GM12878 (cell line): ENCODE measurements at regions not wholly inside any gene's neighbourhood (a gene's known extent, or its start where the extent isn't known, plus 50 kb on each side); places are given as distances from the start of the nearest gene placed in this dataset.

Source experiments
- ATF3 ChIP-seq: IDR thresholded peaks from 2 replicates; pipeline ENCODE4 v1.6.1; 2011; ENCODE audit warnings: low read depth, mild to moderate bottlenecking, low read length, moderate library complexity, borderline replicate concordance; ENCODE audit errors: extremely low read depth
- BCL3 ChIP-seq: IDR thresholded peaks from 2 replicates; pipeline ENCODE4 v1.6.1; 2011; ENCODE audit warnings: borderline replicate concordance, low read depth, mild to moderate bottlenecking, moderate library complexity, low read length; ENCODE audit not compliant: insufficient read depth, poor library complexity, severe bottlenecking
- BCLAF1 ChIP-seq: fragments of 450-650 bp; IDR thresholded peaks from 2 replicates; pipeline ENCODE4 v1.6.1; 2017; ENCODE audit warnings: antibody characterized with exemption, mild to moderate bottlenecking, moderate library complexity
- CHD2 ChIP-seq: IDR thresholded peaks from 2 replicates; pipeline ENCODE4 v1.6.1; 2011; ENCODE audit warnings: low read depth, low read length, improper control_type of control experiment, borderline replicate concordance
- CUX1 ChIP-seq: IDR thresholded peaks from 2 replicates; pipeline ENCODE4 v1.6.1; 2012; ENCODE audit warnings: improper control_type of control experiment, low read depth, low read length; ENCODE audit not compliant: insufficient replicate concordance
- ETV6 ChIP-seq, 2 experiments: fragments of 450-650 bp in 1 of 2; IDR thresholded peaks in 1 of 2; conservative IDR thresholded peaks in 1 of 2; 2 replicates each; pipeline ENCODE4 v1.6.1; 2014; ENCODE audit warnings: antibody characterized with exemption in 1 of 2, borderline replicate concordance in 1 of 2, low read depth in 1 of 2, mild to moderate bottlenecking in 1 of 2, moderate library complexity in 1 of 2
- IKZF1 ChIP-seq: fragments of 450-650 bp; conservative IDR thresholded peaks from 2 replicates; pipeline ENCODE4 v1.6.1; 2017; ENCODE audit warnings: antibody characterized with exemption, mild to moderate bottlenecking
- IRF4 ChIP-seq: IDR thresholded peaks from 2 replicates; pipeline ENCODE4 v1.6.1; 2011; ENCODE audit warnings: low read depth, low read length
- SKIL ChIP-seq: fragments of 450-650 bp; IDR thresholded peaks from 2 replicates; pipeline ENCODE4 v1.6.1; 2017; ENCODE audit warnings: mild to moderate bottlenecking, low read depth, inconsistent platforms; ENCODE audit not compliant: poor library complexity, severe bottlenecking
- SMAD1 ChIP-seq: fragments of 450-650 bp; IDR thresholded peaks from 2 replicates; pipeline ENCODE4 v1.6.1; 2018; ENCODE audit warnings: mild to moderate bottlenecking, low read depth; ENCODE audit not compliant: partially characterized antibody
- SRF ChIP-seq, 2 experiments: IDR thresholded peaks; 2 replicates each; pipeline ENCODE4 v1.6.1; 2011; ENCODE audit warnings: low read depth in 2 of 2, low read length in 2 of 2, mild to moderate bottlenecking in 1 of 2, moderate library complexity in 1 of 2
- SUZ12 ChIP-seq: fragments of 200-600 bp; sonication (generic); IDR thresholded peaks from one replicate; pipeline ENCODE4 v1.6.1; 2018; ENCODE audit warnings: antibody characterized with exemption, mild to moderate bottlenecking; ENCODE audit not compliant: unreplicated experiment
- TF ChIP-seq, protein P1 (sequence below): fragments of 450-650 bp; IDR thresholded peaks from 2 replicates; pipeline ENCODE4 v1.6.1; 2016; ENCODE audit warnings: mild to moderate bottlenecking

DNA sequence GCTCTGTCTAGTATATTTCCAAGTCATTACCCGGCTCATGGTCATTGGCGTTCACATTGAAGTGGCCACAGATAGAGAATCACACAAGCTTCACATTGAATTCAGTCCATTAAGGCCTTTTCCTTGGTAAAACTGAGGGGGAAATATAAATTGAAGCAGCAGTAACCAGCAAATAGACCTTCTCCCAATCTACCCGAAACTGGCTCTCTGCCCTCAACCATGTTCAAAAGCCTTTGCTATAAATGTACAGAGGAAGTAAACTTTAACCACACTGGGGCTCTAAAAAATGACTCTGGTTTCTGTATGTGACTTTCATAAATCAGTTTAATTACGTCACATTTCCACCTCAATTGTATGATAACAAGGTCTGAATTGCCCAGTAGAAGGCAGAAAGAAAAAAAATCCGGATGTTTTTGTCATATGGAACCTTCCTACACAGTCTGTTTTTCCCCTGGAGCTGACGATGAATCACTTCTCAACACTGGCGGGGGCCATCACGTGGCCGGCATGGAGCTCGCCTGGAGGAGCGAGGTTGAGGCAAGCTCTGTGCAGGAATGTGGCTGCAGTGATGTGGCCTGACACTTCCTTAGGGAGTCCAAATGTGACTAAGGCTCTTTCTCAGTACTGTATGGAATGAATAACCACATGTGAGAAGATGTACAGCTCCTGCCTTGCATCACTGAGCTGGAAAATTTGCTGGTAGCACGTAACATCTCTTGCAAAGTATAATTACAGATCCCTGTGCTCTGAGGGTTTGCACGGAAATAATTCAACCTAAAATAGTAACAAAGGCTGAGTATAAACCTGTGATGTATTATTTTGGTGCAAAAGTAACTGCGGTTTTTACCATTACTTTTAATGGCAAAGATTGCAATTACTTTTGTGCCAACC, 58.6 kb upstream of the SNX9 start (continued):
- TF ChIP-seq SKIL (peak; percentile 98), SMAD1 (peak; percentile 91), IRF4 (peak; percentile 53; the same call in 1 of the 2 replicates), ETV6 (conservative IDR thresholded peaks at IDR 0.05 in 1 of 2, IDR thresholded peaks at IDR 0.05 in 1 of 2; ENCODE audit: borderline replicate concordance in 1 of 2, low read depth in 1 of 2) (peak in 1 of 2 experiments; percentile 96; a peak in 2 of 4 replicates), BCL3 (peak; percentile 14), IKZF1 (peak; percentile 100), ATF3 (peak; percentile 41; the same call in 1 of the 2 replicates), CUX1 (no peak), BCLAF1 (no peak), CHD2 (peak; percentile 81), SRF (IDR thresholded peaks at IDR 0.05; ENCODE audit: low read depth in 2 of 2, low read length in 2 of 2) (0 out of 4 replicates have a peak, but pooled peaks of 1 of the 2 experiments have one; percentile 62), SUZ12 (no peak)
- TF ChIP-seq, protein P1, sequence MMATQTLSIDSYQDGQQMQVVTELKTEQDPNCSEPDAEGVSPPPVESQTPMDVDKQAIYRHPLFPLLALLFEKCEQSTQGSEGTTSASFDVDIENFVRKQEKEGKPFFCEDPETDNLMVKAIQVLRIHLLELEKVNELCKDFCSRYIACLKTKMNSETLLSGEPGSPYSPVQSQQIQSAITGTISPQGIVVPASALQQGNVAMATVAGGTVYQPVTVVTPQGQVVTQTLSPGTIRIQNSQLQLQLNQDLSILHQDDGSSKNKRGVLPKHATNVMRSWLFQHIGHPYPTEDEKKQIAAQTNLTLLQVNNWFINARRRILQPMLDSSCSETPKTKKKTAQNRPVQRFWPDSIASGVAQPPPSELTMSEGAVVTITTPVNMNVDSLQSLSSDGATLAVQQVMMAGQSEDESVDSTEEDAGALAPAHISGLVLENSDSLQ = peak; percentile 50; the same call in 1 of the 2 replicates
